ENCODE measurements at regions not wholly inside any gene's neighbourhood (a gene's known extent, or its start where the extent isn't known, plus 50 kb on each side); places are given as distances from the start of the nearest gene placed in this dataset.

DNA sequence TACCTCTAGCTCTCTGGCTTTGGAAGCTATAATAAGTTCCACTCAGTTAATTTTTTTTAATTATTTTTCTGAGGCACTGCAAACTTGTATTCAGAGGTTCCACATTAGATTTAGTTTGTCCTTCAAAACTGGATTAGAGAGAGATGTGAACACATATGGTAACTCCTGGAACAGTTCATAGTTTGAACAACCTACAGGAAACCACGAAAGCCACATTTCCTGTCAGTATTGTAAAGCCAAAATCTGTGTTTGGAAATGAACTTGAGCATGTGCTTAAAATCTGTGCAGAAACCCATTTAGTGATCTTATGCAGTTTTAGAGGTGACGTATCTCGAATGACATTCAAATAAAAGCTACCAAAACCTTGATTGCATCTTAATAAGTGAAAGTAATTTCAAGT, 1952.0 kb downstream of the OLFM4 start:
- TF ChIP-seq, protein P1, sequence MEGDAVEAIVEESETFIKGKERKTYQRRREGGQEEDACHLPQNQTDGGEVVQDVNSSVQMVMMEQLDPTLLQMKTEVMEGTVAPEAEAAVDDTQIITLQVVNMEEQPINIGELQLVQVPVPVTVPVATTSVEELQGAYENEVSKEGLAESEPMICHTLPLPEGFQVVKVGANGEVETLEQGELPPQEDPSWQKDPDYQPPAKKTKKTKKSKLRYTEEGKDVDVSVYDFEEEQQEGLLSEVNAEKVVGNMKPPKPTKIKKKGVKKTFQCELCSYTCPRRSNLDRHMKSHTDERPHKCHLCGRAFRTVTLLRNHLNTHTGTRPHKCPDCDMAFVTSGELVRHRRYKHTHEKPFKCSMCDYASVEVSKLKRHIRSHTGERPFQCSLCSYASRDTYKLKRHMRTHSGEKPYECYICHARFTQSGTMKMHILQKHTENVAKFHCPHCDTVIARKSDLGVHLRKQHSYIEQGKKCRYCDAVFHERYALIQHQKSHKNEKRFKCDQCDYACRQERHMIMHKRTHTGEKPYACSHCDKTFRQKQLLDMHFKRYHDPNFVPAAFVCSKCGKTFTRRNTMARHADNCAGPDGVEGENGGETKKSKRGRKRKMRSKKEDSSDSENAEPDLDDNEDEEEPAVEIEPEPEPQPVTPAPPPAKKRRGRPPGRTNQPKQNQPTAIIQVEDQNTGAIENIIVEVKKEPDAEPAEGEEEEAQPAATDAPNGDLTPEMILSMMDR (IDR thresholded peaks at IDR 0.05): no peak
- TF ChIP-seq EP300 (IDR thresholded peaks at IDR 0.05) (no peak), POLR2A (IDR thresholded peaks at IDR 0.05) (no peak)

Measured in suprapubic skin (tissue), 3 donors.